ENCODE measurements at regions not wholly inside any gene's neighbourhood (a gene's known extent, or its start where the extent isn't known, plus 50 kb on each side); places are given as distances from the start of the nearest gene placed in this dataset.
"Not testable (repeated sequence)": the region's sequence is repeated elsewhere in the genome, so short reads cannot be mapped to it uniquely, and the experiment has no call there.

- no peak for DNase-seq
These were observed 57.4 kb downstream of the ZNF648 start for GRCh38 chr1:182003953-182004586.

- DNase-seq: no peak
These were observed 58.3 kb downstream of the ZNF648 start for GRCh38 chr1:182003025-182003725.

DNA sequence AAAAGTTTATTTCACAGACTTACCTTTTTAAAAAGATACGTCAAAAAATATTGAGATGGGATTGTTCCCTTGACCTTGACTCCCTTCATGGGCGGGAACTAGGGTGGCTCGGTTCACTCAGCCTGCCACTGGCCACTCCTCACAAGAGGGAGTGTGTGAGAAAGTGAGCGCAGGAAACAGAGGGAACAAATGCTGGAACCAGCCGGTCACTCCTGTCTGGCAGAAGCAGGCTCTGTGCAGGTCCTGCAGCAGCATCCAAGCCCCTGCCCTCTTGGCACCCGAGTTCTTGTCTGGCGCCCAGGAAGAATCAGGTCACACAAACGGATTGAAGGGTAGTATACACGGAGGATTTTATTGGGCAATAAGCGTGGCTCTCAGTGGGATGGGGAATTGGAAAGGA, 58.9 kb downstream of the ZNF648 start:
- DNase-seq: no peak

DNA sequence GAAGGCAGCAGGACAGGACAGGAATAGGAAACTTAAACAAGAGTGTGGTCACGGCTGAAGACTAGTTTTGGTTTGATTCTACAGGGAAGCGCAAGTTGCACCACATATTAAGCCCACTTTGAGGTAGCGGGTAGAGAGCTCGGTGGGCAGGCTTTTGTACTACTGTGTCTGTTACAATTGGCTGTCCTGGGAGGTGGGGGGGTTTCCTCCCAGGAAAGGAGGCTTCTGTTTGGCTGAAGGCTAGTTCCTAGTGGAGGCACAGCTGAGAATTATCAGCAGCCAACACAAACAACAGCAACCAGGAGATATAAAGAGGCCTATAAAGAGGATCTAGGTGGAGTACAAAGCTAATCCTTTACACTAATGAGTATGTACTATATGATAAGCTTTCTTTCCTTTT, 62.7 kb downstream of the ZNF648 start:
- no peak for DNase-seq

- DNase-seq: no peak
These were observed 69.4 kb downstream of the ZNF648 start for GRCh38 chr1:181992072-181992471.

DNA sequence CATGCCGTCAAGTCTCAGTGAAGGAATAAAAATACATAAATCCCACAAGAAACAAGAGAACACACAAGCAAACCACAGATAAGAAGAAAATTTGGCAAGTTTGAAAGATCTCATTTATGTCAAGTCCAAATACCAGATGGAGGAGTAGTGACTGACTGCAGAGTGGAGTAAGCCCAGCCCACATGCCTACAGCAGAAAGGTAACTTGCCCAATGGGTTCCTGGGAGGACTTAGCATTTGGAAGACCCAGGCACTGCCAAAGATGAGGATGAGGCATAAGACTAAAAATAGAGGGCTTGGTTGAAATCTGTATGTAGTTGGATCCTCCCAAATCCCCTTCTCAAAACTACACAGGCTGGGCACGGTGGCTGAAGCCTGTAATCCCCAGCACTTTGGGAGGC, 70.8 kb downstream of the ZNF648 start:
- no peak for DNase-seq

DNA sequence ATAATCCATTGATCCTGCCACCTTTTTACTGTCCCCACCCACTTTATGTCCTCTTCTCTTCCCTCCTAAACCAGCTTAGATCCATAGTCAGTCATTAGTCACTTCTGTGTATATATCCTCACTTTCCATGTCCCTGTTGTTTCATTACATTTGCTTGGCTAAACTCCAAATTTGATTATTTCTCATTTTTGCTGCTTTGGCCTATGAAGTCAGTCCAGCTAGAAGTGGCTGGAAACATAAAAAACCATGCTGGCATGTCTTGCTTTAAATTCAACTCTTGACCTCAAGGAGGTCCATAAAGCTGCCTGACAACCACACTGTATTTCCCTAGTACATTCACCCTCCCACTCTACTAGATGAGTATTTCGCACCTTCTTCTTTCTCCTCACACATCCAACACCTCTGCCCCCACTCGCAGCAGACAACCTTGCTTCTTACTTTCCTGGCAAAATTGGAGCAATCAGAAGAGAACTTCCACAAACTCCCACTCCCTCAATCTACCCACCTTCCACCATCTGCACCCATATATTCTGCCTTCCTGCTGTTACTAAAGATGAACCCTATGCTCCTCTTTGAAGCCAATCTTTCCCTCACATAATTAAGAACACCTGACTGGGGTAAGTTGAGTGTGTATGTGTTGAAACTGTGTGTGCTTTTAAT, 72.1 kb downstream of the ZNF648 start:
- no peak for DNase-seq

- DNase-seq: no peak
These were observed 73.5 kb downstream of the ZNF648 start for GRCh38 chr1:181987996-181988395.

GRCh38 chr1:181987334-181987895, 74.1 kb downstream of the ZNF648 start:
- DNase-seq: no peak

DNA sequence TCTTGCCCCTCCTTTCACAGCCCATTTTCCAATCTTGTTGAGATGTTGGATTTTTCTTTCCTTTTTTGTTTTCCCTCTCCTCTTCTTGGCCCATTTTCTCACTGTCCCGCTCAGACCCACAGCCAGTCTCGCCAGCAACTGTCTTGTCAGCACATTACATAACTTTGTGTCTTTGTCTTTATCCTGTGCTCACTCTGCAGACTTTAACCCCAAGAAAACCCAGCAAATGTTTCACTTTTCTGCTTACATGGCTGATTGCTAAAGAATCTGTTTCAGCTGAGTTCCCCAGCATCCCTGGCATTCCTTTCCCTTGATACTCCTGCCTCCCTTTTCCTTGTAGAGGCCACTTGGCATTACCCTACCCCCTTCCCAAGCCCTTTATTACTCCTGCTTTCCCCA, 74.6 kb downstream of the ZNF648 start:
- DNase-seq: no peak

GRCh38 chr1:181985936-181986906, 75.3 kb downstream of the ZNF648 start:
- peak; percentile 33 for DNase-seq

DNA sequence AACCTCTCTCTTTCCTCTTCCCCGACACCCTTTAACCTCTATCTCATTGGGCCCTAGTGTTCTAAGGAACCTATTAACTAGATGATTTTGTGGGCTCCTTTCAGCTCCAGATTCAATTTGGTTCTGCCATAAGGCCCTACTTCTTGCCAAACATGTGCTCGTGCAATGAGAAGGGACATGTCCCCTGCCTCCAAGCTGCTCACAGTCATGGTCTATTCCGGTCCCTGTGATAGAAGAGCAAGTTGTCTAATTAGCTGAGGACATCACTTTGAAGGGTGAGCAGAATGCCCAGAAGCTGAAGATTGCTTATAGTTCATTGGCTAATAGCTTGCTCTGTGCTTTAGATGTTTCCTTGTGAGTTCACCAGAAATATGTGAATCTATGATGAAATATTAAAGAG, 76.2 kb downstream of the ZNF648 start:
- DNase-seq: no peak

- DNase-seq: no peak
These were observed 77.5 kb downstream of the ZNF648 start for GRCh38 chr1:181984006-181984405.

DNA sequence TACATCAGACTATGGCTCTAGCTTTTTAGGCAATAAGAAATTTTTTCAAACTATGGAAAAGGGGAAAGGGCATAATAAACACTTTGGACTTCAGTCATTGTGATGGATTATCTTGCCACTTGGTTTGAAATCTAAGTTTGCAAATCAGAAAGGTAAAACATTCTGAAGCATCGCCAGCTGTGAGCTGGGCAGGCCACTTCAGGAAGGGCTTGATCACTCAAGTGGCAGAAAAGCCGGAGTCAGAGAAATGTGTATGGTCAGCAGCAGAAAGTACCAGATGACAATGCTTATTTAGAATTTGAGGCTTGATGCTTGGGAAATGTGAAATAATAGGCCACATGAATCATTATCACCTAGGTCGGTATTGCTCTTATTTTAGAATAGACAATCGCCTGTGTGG, 79.7 kb downstream of the ZNF648 start:
- DNase-seq: no peak

DNA sequence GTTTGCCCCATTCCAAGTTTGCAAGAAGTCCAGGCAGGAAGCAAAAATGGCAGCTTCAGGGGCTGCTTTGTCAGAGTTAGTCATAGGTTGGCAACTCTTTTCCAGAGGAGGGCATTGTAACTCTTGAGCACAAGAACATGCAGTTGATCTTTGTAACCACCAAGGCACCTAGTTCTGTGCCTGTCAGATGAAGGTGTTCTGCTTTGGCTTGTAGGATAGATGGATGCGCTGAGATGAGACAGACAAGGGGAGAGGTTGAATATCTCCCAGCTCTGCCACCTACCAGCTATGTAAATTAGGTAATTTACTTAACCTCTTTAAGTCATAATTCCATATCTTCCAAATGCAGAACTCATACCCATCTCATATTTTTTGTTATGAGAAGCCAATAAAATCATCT, 89.3 kb downstream of the ZNF648 start:
- DNase-seq: no peak

DNA sequence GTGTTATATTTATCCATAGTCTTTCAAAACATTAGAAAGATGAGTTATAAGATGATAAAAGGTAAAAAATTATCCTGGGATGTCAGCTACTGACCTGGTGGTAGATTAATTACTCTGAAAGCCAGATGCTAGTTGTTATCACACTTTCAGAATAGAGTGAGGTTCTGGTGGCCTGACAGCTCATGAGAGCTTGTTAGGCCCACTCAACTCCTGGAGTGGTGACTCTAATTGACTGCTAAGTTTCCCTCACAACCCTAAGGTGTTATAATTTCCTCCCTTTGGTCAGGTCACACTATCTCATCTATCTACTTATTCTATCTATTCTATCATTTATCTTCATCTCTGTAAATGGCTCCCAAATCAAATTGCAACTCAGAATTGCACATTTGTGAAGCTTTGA, 90.1 kb downstream of the ZNF648 start:
- DNase-seq: no peak

DNA sequence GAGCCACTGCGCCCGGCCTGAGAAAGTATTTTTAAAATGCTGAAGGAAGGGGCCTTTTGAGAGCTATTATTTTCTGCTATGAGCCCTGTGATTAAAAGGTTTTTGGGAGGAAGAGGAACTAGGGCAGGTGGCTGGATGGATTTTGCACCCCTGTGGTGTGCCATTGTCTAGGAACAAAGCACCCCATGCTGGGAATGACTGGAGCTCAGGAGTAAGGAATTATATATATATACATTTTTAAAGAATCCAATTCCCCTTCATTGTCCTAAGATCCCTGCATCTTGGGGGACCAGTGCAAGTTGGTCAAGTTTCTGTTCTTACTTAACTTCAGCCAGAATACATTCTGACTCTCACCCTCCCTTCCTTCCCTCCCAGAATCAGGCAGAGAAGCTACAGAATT, 91.6 kb downstream of the ZNF648 start:
- DNase-seq: no peak

DNA sequence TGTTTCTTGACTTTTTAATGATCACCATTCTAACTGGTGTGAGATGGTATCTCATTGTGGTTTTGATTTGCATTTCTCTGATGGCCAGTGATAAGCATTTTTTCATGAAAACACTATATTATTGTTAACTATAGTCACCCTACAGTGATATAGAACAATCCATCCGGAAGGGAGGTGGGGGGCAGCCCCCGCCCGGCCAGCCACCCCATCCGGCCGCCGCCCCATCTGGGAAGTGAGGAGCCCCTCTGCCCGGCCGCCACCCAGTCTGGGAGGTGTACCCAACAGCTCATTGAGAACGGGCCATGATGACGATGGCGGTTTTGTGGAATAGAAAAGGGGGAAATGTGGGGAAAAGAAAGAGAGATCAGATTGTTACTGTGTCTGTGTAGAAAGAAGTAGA, 106.8 kb downstream of the ZNF648 start:
- not testable (repeated sequence) for DNase-seq

DNA sequence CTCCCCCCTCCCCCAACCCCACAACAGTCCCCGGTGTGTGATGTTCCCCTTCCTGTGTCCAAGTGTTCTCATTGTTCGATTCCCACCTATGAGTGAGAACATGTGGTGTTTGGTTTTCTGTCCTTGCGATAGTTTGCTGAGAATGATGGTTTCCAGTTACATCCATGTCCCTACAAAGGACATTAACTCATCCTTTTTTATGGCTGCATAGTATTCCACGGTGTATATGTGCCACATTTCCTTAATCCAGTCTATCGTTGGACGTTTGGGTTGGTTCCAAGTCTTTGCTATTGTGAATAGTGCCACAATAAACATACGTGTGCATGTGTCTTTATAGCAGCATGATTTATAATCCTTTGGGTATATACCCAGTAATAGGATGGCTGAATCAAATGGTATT, 107.3 kb downstream of the ZNF648 start:
- DNase-seq: not testable (repeated sequence)

- no peak for DNase-seq
These were observed 107.9 kb downstream of the ZNF648 start for GRCh38 chr1:181953596-181953995.

DNA sequence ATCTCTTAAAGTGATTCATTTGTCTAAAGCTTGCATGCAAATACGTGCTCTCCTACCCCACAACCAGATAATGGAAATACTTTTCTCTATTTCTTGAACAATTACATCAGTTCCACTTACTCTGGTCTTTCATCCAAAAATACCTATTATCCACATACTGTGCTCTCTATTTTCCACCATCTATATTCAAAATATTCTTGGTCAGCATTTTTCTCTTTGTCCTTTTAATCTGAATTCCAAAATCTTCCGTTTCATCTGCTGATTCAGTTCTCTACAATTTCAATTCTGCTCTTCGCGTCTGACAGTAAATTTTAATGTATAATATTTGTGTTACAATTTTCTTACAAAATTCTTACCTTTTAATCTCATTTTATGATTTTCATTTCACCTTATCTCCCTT, 110.3 kb downstream of the ZNF648 start:
- no peak for DNase-seq

DNA sequence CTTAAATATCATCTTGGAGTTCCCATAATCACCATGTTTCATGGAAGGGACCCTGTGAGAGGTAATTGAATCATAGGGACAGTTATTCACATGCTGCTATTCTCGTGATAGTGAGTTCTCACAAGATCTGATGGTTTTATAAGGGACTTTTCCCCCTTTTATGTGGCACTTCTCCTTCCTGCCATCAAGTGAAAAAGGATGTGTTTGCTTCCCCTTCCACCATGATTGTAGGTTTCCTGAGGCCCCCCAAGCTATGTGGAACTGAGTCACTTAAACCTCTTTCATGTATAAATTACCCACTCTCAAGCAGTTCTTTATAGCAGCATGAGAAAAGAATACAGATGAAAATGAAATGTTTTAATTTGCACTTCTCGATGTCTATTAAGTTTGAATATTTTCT, 112.0 kb downstream of the ZNF648 start:
- DNase-seq: no peak

GRCh38 chr1:181948372-181948771, 113.1 kb downstream of the ZNF648 start:
- no peak for DNase-seq

Measured in NCI-H1092 treated with DMSO at 0.1 percent for 48 hours (cell line).